H1 (cell line): ENCODE measurements at regions not wholly inside any gene's neighbourhood (a gene's known extent, or its start where the extent isn't known, plus 50 kb on each side); places are given as distances from the start of the nearest gene placed in this dataset.

Experiments
- CTCF ChIA-PET: fragments of 300-600 bp; sonication (Branson Sonifier 250); formaldehyde crosslinking; loops from one replicate; lab custom pipeline; 2021; ENCODE audit not compliant: partially characterized antibody; lab: Charles Lee
- POLR2A ChIA-PET: fragments of 300-600 bp; sonication (Branson Sonifier 250); formaldehyde crosslinking; loops from one replicate; lab custom pipeline; 2021; ENCODE audit warnings: inconsistent platforms; ENCODE audit not compliant: partially characterized antibody; lab: Charles Lee
- DNase-seq, 2 experiments: peaks; one replicate each; pipeline versions ENCODE4 v3.0.0 to v3.0.0-alpha.2; 2010 to 2022; ENCODE audit warnings: low spot score in 2 of 2, low read depth in 1 of 2, mixed read lengths in 1 of 2
- FAIRE-seq: peaks from 2 replicates; lab custom pipeline; 2011; peaks lifted over from hg19 to GRCh38; lab: Jason Lieb, UNC
- H2AFZ ChIP-seq: 2 replicates; pipeline ENCODE4 v1.8.1; 2012; ENCODE audit warnings: low read length, inconsistent platforms
- H2AK5ac ChIP-seq: 2 replicates; pipeline ENCODE4 v1.6.1; 2013; ENCODE audit warnings: low read depth, low read length
- H2BK120ac ChIP-seq: replicated peaks from 2 replicates; pipeline ENCODE3; 2013; ENCODE audit warnings: low read depth, low read length, inconsistent platforms
- H2BK12ac ChIP-seq: 2 replicates; pipeline ENCODE4 v1.6.1; 2013; ENCODE audit warnings: low read depth, low read length
- H2BK15ac ChIP-seq: 2 replicates; pipeline ENCODE4 v1.6.1; 2013; ENCODE audit warnings: low read length
- H2BK20ac ChIP-seq: 2 replicates; pipeline ENCODE4 v1.6.1; 2013; ENCODE audit warnings: low read length
- H2BK5ac ChIP-seq: 2 replicates; pipeline ENCODE4 v1.6.1; 2013; ENCODE audit warnings: low read depth, low read length
- H3K14ac ChIP-seq: 2 replicates; pipeline ENCODE4 v1.6.1; 2013; ENCODE audit warnings: inconsistent platforms; ENCODE audit not compliant: insufficient read length
- H3K18ac ChIP-seq: 2 replicates; pipeline ENCODE4 v1.6.1; 2013; ENCODE audit warnings: low read length; ENCODE audit errors: extremely low read depth
- H3K23ac ChIP-seq: 2 replicates; pipeline ENCODE4 v1.6.1; 2013; ENCODE audit warnings: inconsistent platforms; ENCODE audit not compliant: insufficient read length
- H3K23me2 ChIP-seq: 2 replicates; pipeline ENCODE4 v1.6.1; 2013; ENCODE audit warnings: low read depth, low read length
- H3K27ac ChIP-seq: 2 replicates; pipeline ENCODE4 v1.6.1; 2011; ENCODE audit warnings: low read depth, low read length, inconsistent platforms
- H3K27me3 ChIP-seq, 4 experiments: replicated peaks in 1 of 4; 1 replicate in 1 of 4; 2 replicates in 3 of 4; pipeline versions ENCODE4 v1.6.1 to v1.8.1; 2011 to 2013; ENCODE audit warnings: low read length in 3 of 4, mild to moderate bottlenecking in 3 of 4, inconsistent platforms in 2 of 4, mixed read lengths in 2 of 4, moderate library complexity in 1 of 4; ENCODE audit not compliant: control insufficient read depth in 3 of 4, insufficient read depth in 3 of 4; ENCODE audit errors: extremely low read depth in 1 of 4
- H3K36me3 ChIP-seq, 4 experiments: 2 replicates each; pipeline versions ENCODE4 v1.6.1 to v1.8.1; 2011 to 2013; ENCODE audit warnings: mild to moderate bottlenecking in 4 of 4, low read length in 3 of 4, moderate library complexity in 2 of 4, control low read depth in 1 of 4, inconsistent platforms in 1 of 4; ENCODE audit not compliant: insufficient read depth in 4 of 4, control insufficient read depth in 2 of 4
- H3K4ac ChIP-seq: replicated peaks from 2 replicates; pipeline ENCODE3; 2013; ENCODE audit warnings: low read length, low read depth, mixed read lengths, inconsistent platforms; ENCODE audit not compliant: insufficient read length
- H3K4me1 ChIP-seq, 4 experiments: replicated peaks in 1 of 4; 1 replicate in 1 of 4; 2 replicates in 3 of 4; pipeline versions ENCODE4 v1.6.1 to v1.8.1; 2011 to 2013; ENCODE audit warnings: low read length in 3 of 4, inconsistent platforms in 2 of 4, mixed read lengths in 1 of 4; ENCODE audit not compliant: insufficient read depth in 4 of 4, control insufficient read depth in 3 of 4
- H3K4me2 ChIP-seq, 2 experiments: 2 replicates each; pipeline versions ENCODE4 v1.6.1 to v1.8.1; 2011 to 2013; ENCODE audit warnings: low read depth in 2 of 2, low read length in 2 of 2, control low read depth in 1 of 2, inconsistent platforms in 1 of 2, mild to moderate bottlenecking in 1 of 2; ENCODE audit not compliant: insufficient read depth in 1 of 2
- H3K4me3 ChIP-seq, 4 experiments: fragments of 200-600, 300-600 bp in 1 of 4; sonication (generic), shearing (Covaris generic), sonication (Bioruptor Twin) in 1 of 4; 2 replicates each; pipeline versions ENCODE4 v1.5.1 to v1.8.1; 2011 to 2016; ENCODE audit warnings: low read length in 4 of 4, low read depth in 3 of 4, control low read depth in 2 of 4, inconsistent platforms in 2 of 4, mild to moderate bottlenecking in 2 of 4, mixed read lengths in 1 of 4, moderate library complexity in 1 of 4; ENCODE audit not compliant: insufficient read depth in 2 of 4; ENCODE audit errors: extremely low read depth in 1 of 4
- H3K56ac ChIP-seq: replicated peaks from 2 replicates; pipeline ENCODE3; 2013; ENCODE audit warnings: low read depth, mild to moderate bottlenecking, mixed read lengths, low read length, inconsistent platforms; ENCODE audit not compliant: insufficient read length
- H3K79me1 ChIP-seq: 2 replicates; pipeline ENCODE4 v1.6.1; 2013; ENCODE audit warnings: low read depth, low read length, control low read depth
- H3K79me2 ChIP-seq, 2 experiments: 2 replicates each; pipeline versions ENCODE4 v1.6.1 to v1.8.1; 2012 to 2013; ENCODE audit warnings: low read length in 2 of 2, mild to moderate bottlenecking in 2 of 2, inconsistent platforms in 1 of 2; ENCODE audit not compliant: insufficient read depth in 2 of 2, control insufficient read depth in 1 of 2
- H3K9ac ChIP-seq, 4 experiments: replicated peaks in 1 of 4; 1 replicate in 1 of 4; 2 replicates in 3 of 4; pipeline versions ENCODE4 v1.6.1 to v1.8.1; 2011 to 2013; ENCODE audit warnings: low read depth in 3 of 4, low read length in 3 of 4, control low read depth in 2 of 4, mild to moderate bottlenecking in 2 of 4, moderate library complexity in 2 of 4, inconsistent platforms in 1 of 4; ENCODE audit errors: extremely low read depth in 1 of 4
- H3K9me3 ChIP-seq, 2 experiments: 2 replicates each; pipeline versions ENCODE4 v1.6.1 to v1.8.1; 2012 to 2013; ENCODE audit warnings: mild to moderate bottlenecking in 2 of 2, moderate library complexity in 2 of 2, control low read depth in 1 of 2, inconsistent platforms in 1 of 2, low read depth in 1 of 2, low read length in 1 of 2, mixed read lengths in 1 of 2; ENCODE audit not compliant: insufficient read depth in 2 of 2
- H4K20me1 ChIP-seq, 2 experiments: replicated peaks in 1 of 2; 2 replicates each; pipeline versions ENCODE3 to v1.8.1; 2011 to 2013; ENCODE audit warnings: inconsistent platforms in 2 of 2, low read length in 2 of 2, mild to moderate bottlenecking in 1 of 2; ENCODE audit not compliant: insufficient read depth in 2 of 2, control insufficient read depth in 1 of 2
- H4K5ac ChIP-seq: 2 replicates; pipeline ENCODE4 v1.6.1; 2013; ENCODE audit warnings: low read length, low read depth, mixed read lengths, inconsistent platforms; ENCODE audit not compliant: insufficient read length
- H4K8ac ChIP-seq: 2 replicates; pipeline ENCODE4 v1.8.0; 2013; ENCODE audit warnings: mild to moderate bottlenecking, moderate library complexity, low read length, inconsistent platforms; ENCODE audit not compliant: insufficient read depth; ENCODE audit errors: extremely low read depth
- H4K91ac ChIP-seq: replicated peaks from 2 replicates; pipeline ENCODE3; 2013; ENCODE audit warnings: low read length, mixed read lengths, inconsistent platforms; ENCODE audit not compliant: insufficient read length
- ASH2L ChIP-seq: fragments of 200-600, 300-600 bp; sonication (generic); IDR thresholded peaks from one replicate; pipeline ENCODE4 v1.7.1; 2017; ENCODE audit warnings: low read length
- BRCA1 ChIP-seq: IDR thresholded peaks from 2 replicates; pipeline ENCODE4 v1.6.1; 2012; ENCODE audit warnings: low read depth, low read length, improper control_type of control experiment
- CBX5 ChIP-seq: fragments of 300-800, 300-1000 bp; sonication (generic); IDR thresholded peaks from 2 replicates; pipeline ENCODE4 v1.7.1; 2016; ENCODE audit warnings: antibody characterized with exemption, low read length, low read depth
- E2F6 ChIP-seq: IDR thresholded peaks from 2 replicates; pipeline ENCODE4 v1.6.1; 2012; ENCODE audit warnings: inconsistent platforms
- NANOG ChIP-seq: IDR thresholded peaks from 2 replicates; pipeline ENCODE4 v1.6.1; 2011; ENCODE audit warnings: low read length, low read depth, mild to moderate bottlenecking, inconsistent platforms; ENCODE audit not compliant: insufficient read depth, poor library complexity, severe bottlenecking
- POLR2AphosphoS5 ChIP-seq: IDR thresholded peaks from 2 replicates; pipeline ENCODE4 v1.6.1; 2011; ENCODE audit warnings: low read depth, low read length
- SIN3A ChIP-seq, 2 experiments: IDR thresholded peaks in 1 of 2; conservative IDR thresholded peaks in 1 of 2; 2 replicates each; pipeline ENCODE4 v1.6.1; 2011 to 2012; ENCODE audit warnings: low read length in 2 of 2, improper control_type of control experiment in 1 of 2, low read depth in 1 of 2, mild to moderate bottlenecking in 1 of 2
- TBP ChIP-seq: IDR thresholded peaks from 2 replicates; pipeline ENCODE4 v1.6.1; 2011; ENCODE audit warnings: low read depth, low read length, improper control_type of control experiment
- TEAD4 ChIP-seq: IDR thresholded peaks from 2 replicates; pipeline ENCODE4 v1.6.1; 2012; ENCODE audit warnings: low read depth, low read length, inconsistent platforms, mixed read lengths
- WGBS, 2 experiments: shearing (Covaris generic) in 1 of 2; methylation state at CpG; one replicate each; pipeline versions ENCODE4 v1.1.6 to v1.1.7; 2013 to 2015; ENCODE audit warnings: low lambda C conversion rate in 2 of 2, mixed read lengths in 2 of 2, inconsistent platforms in 1 of 2, low coverage in 1 of 2, missing lambda C conversion rate in 1 of 2; ENCODE audit not compliant: insufficient replicate concordance in 2 of 2, insufficient coverage in 1 of 2, insufficient read length in 1 of 2; ENCODE audit errors: extremely low coverage in 1 of 2, missing lambda C conversion rate in 1 of 2; 5-methylcytosine and 5-hydroxymethylcytosine counted together

- Histone ChIP-seq H3K79me2 (no peaks in the 10 kb centered on the region), H2BK20ac (no peak overlapping the region)
Measured at GRCh38 chr4:152181150-152181549, 354.7 kb downstream of the FBXW7 start.

More at GRCh38 chr4:152181150-152181549, 354.7 kb downstream of the FBXW7 start:
- no peak overlapping the region for H2BK12ac ChIP-seq
- H3K18ac ChIP-seq: no peak overlapping the region
- H2AK5ac ChIP-seq: no peak overlapping the region
- WGBS, 2 experiments: 93% methylated on average over 7 of the region's 7 CpGs; no CpG with 5 or more reads in 1 of the 2 experiments
- H2BK120ac ChIP-seq: no peak overlapping the region
- no peak overlapping the region for H3K4me2 ChIP-seq
- no peaks in the 10 kb centered on the region for H3K36me3 ChIP-seq
- no peaks in the 10 kb centered on the region for H3K27me3 ChIP-seq
- no peaks in the 10 kb centered on the region for H3K23me2 ChIP-seq
- no peak for FAIRE-seq
- no peak overlapping the region for H3K14ac ChIP-seq
- no peak overlapping the region for H3K4me3 ChIP-seq
- no peak overlapping the region for H3K4ac ChIP-seq
- TF ChIP-seq SIN3A (conservative IDR thresholded peaks at IDR 0.05 in 1 of 2, IDR thresholded peaks at IDR 0.05 in 1 of 2; ENCODE audit: low read depth in 1 of 2, low read length in 2 of 2) (no peak), CBX5 (no peak), BRCA1 (no peak), TBP (no peak), NANOG (no peak), POLR2AphosphoS5 (no peak), E2F6 (no peak), TEAD4 (no peak), ASH2L (no peak)
- no peak for DNase-seq
- no peak overlapping the region for H4K5ac ChIP-seq
- H3K56ac ChIP-seq: no peak overlapping the region
- no peaks in the 10 kb centered on the region for H4K20me1 ChIP-seq
- H2AFZ ChIP-seq: no peak overlapping the region
- ChIA-PET CTCF (no interaction called here), POLR2A (no interaction called here)
- H3K9ac ChIP-seq: no peak overlapping the region
- no peaks in the 10 kb centered on the region for H3K79me1 ChIP-seq
- H2BK15ac ChIP-seq: no peak overlapping the region
- H4K8ac ChIP-seq: no peak overlapping the region
- H3K23ac ChIP-seq: no peak overlapping the region
- no peak overlapping the region for H3K27ac ChIP-seq
- no peak overlapping the region for H2BK5ac ChIP-seq
- H3K4me1 ChIP-seq: no peaks in the 10 kb centered on the region
- H3K9me3 ChIP-seq: no peaks in the 10 kb centered on the region
- no peak overlapping the region for H4K91ac ChIP-seq
